ENCODE measurements at regions not wholly inside any gene's neighbourhood (a gene's known extent, or its start where the extent isn't known, plus 50 kb on each side); places are given as distances from the start of the nearest gene placed in this dataset.

DNA sequence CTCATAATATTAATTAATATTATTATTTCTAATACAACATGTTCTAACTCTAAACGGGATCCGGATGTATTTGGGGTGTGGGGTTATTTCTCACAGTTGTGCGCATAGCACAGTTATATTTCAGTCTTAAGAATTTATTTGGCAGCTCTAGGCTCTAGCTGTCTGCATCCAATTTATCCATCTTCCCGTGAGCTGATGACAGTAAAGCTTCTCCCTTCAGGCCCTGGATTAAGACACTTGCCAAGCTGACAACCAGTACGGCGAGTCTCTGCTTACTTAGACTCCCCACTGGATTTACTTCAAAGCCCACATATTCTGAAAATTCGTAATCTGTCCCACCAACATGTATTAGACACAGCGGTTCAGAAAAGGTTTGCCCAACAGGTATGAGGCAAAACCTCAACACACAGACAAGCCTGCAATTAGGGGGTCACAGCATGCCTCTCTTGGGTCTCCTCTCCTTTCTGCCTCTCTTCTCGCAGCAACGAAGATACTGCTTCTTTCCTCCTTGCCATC is 232.9 kb upstream of the TMTC1 start:
- TF ChIP-seq, protein P1, sequence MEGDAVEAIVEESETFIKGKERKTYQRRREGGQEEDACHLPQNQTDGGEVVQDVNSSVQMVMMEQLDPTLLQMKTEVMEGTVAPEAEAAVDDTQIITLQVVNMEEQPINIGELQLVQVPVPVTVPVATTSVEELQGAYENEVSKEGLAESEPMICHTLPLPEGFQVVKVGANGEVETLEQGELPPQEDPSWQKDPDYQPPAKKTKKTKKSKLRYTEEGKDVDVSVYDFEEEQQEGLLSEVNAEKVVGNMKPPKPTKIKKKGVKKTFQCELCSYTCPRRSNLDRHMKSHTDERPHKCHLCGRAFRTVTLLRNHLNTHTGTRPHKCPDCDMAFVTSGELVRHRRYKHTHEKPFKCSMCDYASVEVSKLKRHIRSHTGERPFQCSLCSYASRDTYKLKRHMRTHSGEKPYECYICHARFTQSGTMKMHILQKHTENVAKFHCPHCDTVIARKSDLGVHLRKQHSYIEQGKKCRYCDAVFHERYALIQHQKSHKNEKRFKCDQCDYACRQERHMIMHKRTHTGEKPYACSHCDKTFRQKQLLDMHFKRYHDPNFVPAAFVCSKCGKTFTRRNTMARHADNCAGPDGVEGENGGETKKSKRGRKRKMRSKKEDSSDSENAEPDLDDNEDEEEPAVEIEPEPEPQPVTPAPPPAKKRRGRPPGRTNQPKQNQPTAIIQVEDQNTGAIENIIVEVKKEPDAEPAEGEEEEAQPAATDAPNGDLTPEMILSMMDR (optimal IDR thresholded peaks at IDR 0.05 in 1 of 3, IDR thresholded peaks at IDR 0.05 in 1 of 3, conservative IDR thresholded peaks at IDR 0.05 in 1 of 3; ENCODE audit: extremely low read depth in 1 of 3, insufficient read depth in 2 of 3, low read length in 3 of 3): no peak
- no peak for TF ChIP-seq EZH2 (IDR thresholded peaks at IDR 0.05; ENCODE audit: low read length)

Data from keratinocyte (primary cell).